Left lung (tissue), 4 donors: ENCODE measurements at regions not wholly inside any gene's neighbourhood (a gene's known extent, or its start where the extent isn't known, plus 50 kb on each side); places are given as distances from the start of the nearest gene placed in this dataset.

Experiments
- ATAC-seq: fragments of 200-7000 bp; cut with Tn5 transposase; one replicate; pipeline ENCODE4 v1.9.1; 2020; ENCODE audit warnings: moderate library complexity
- DNase-seq, 4 donors: peaks; one replicate each; pipeline ENCODE4 v3.0.0-alpha.2; 2013 to 2020
- H3K27ac ChIP-seq, 2 donors: fragments of 200-600 bp; sonication (generic) in 1 of 2; one replicate each; pipeline versions ENCODE4 v1.5.0 to v1.8.0; 2020 to 2021
- H3K27me3 ChIP-seq, 2 donors: fragments of 200-600 bp; sonication (generic) in 1 of 2; one replicate each; pipeline versions ENCODE4 v1.5.0 to v1.8.0; 2020 to 2021
- H3K36me3 ChIP-seq, 2 donors: fragments of 200-600 bp; sonication (generic) in 1 of 2; one replicate each; pipeline versions ENCODE4 v1.5.0 to v1.8.0; 2020 to 2021
- H3K4me1 ChIP-seq, 2 donors: fragments of 200-600 bp; one replicate each; pipeline ENCODE4 v1.8.0; 2021
- H3K4me3 ChIP-seq, 2 donors: fragments of 200-600 bp; sonication (generic) in 1 of 2; one replicate each; pipeline versions ENCODE4 v1.5.0 to v1.8.0; 2020 to 2021; ENCODE audit warnings: mild to moderate bottlenecking in 1 of 2
- H3K9me3 ChIP-seq, 2 donors: fragments of 200-600 bp; sonication (generic) in 1 of 2; one replicate each; pipeline versions ENCODE4 v1.5.0 to v1.8.0; 2020 to 2021
- CTCF ChIP-seq, 2 donors: fragments of 200-600 bp; sonication (generic) in 1 of 2; IDR thresholded peaks; one replicate each; pipeline versions ENCODE4 v1.5.0 to v1.8.0; 2021; ENCODE audit warnings: antibody characterized with exemption in 2 of 2
- intact Hi-C, 2 donors: fragments of 100-400 bp; cut with DNase I; formaldehyde crosslinking; loops; one replicate each; pipeline versions ENCODE4 v1.11.2 to v1.14.2; 2022
- donor health status: DM: no; HTN: yes; CAD: no.
- donor health status: DM: no; HTN: no; CAD: no.

- intact Hi-C loops = no loop called here
- no peak for TF ChIP-seq CTCF (IDR thresholded peaks at IDR 0.05)
- Histone ChIP-seq H3K4me1 (no peaks in the 10 kb centered on the region), H3K9me3 (peaks cover 0 to 5% of the 10 kb centered on the region in 2 donors), H3K4me3 (no peak overlapping the region), H3K36me3 (no peaks in the 10 kb centered on the region), H3K27ac (peak overlapping the region in 1 of 2 donors; percentile 65), H3K27me3 (no peaks in the 10 kb centered on the region)
- ATAC-seq (no peak), DNase-seq (no peak)
Observed at GRCh38 chr4:158313566-158313965, 103.3 kb downstream of the TMEM144 start.

GRCh38 chr4:158314756-158315487 lies 104.6 kb downstream of the TMEM144 start:
- Histone ChIP-seq H3K27me3 (no peaks in the 10 kb centered on the region), H3K9me3 (peaks cover 0 to 4% of the 10 kb centered on the region in 2 donors), H3K4me1 (no peaks in the 10 kb centered on the region), H3K4me3 (no peak overlapping the region), H3K27ac (peak overlapping the region; percentile 61 to 65), H3K36me3 (no peaks in the 10 kb centered on the region)
- TF ChIP-seq CTCF (IDR thresholded peaks at IDR 0.05) = no peak
- peak; percentile 86 for ATAC-seq
- DNase-seq = no peak
- intact Hi-C loops = no loop called here

- DNase-seq (no peak), ATAC-seq (peak; percentile 22)
- no peak for TF ChIP-seq CTCF (IDR thresholded peaks at IDR 0.05)
- Histone ChIP-seq H3K27ac (peak overlapping the region; percentile 61 to 65), H3K9me3 (peaks cover 0 to 7% of the 10 kb centered on the region in 2 donors), H3K36me3 (no peaks in the 10 kb centered on the region), H3K4me1 (no peaks in the 10 kb centered on the region), H3K4me3 (no peak overlapping the region), H3K27me3 (no peaks in the 10 kb centered on the region)
- intact Hi-C loops = no loop called here
Observed at GRCh38 chr4:158315706-158316105, 105.4 kb downstream of the TMEM144 start.

GRCh38 chr4:158316264-158316663 lies 106.0 kb downstream of the TMEM144 start:
- DNase-seq = no peak
- no peak for ATAC-seq
- TF ChIP-seq CTCF (IDR thresholded peaks at IDR 0.05) = no peak
- no peak overlapping the region for H3K27ac ChIP-seq
- no peaks in the 10 kb centered on the region for H3K36me3 ChIP-seq
- no peak overlapping the region for H3K4me3 ChIP-seq
- intact Hi-C loops = no loop called here
- H3K4me1 ChIP-seq = no peaks in the 10 kb centered on the region
- no peaks in the 10 kb centered on the region for H3K27me3 ChIP-seq
- H3K9me3 ChIP-seq = peaks cover 0 to 7% of the 10 kb centered on the region in 2 donors

GRCh38 chr4:158319880-158320279 lies 109.6 kb downstream of the TMEM144 start:
- ATAC-seq = no peak
- Histone ChIP-seq H3K4me1 (no peaks in the 10 kb centered on the region), H3K27me3 (no peaks in the 10 kb centered on the region), H3K36me3 (no peaks in the 10 kb centered on the region), H3K4me3 (no peak overlapping the region), H3K9me3 (peaks cover 0 to 7% of the 10 kb centered on the region in 2 donors), H3K27ac (no peak overlapping the region)
- intact Hi-C loops = no loop called here
- TF ChIP-seq CTCF (IDR thresholded peaks at IDR 0.05) = no peak
- DNase-seq = peak in 1 of 4 donors; percentile 56
